DND-41 (cell line): ENCODE measurements at regions not wholly inside any gene's neighbourhood (a gene's known extent, or its start where the extent isn't known, plus 50 kb on each side); places are given as distances from the start of the nearest gene placed in this dataset.

Experiments used
- ATAC-seq: fragments of 200-7000 bp; cut with Tn5 transposase; 3 replicates; pipeline ENCODE4 v1.9.1; 2021; ENCODE audit warnings: low read depth; ENCODE audit not compliant: insufficient read depth
- DNase-seq: peaks from one replicate; pipeline ENCODE4 v3.0.0-alpha.2; 2020
- H2AFZ ChIP-seq: 2 replicates; pipeline ENCODE4 v1.6.0; 2012; ENCODE audit warnings: low read depth, low read length
- H3K27ac ChIP-seq: 2 replicates; pipeline ENCODE4 v1.5.1; 2012; ENCODE audit warnings: low read length, inconsistent platforms
- H3K27me3 ChIP-seq: fragments of 200-600 bp; sonication (generic); 2 replicates; pipeline ENCODE4 v1.6.0; 2012; ENCODE audit warnings: low read length, mild to moderate bottlenecking, inconsistent platforms; ENCODE audit not compliant: insufficient read depth, poor library complexity
- H3K36me3 ChIP-seq: 2 replicates; pipeline ENCODE4 v1.5.1; 2012; ENCODE audit warnings: low read length, inconsistent platforms; ENCODE audit not compliant: insufficient read depth
- H3K4me1 ChIP-seq: 2 replicates; pipeline ENCODE4 v1.5.1; 2012; ENCODE audit warnings: mild to moderate bottlenecking, low read length; ENCODE audit not compliant: insufficient read depth
- H3K4me2 ChIP-seq: 2 replicates; pipeline ENCODE4 v1.6.0; 2012; ENCODE audit warnings: mild to moderate bottlenecking, moderate library complexity, low read length, inconsistent platforms; ENCODE audit not compliant: insufficient read depth
- H3K4me3 ChIP-seq, 2 experiments: fragments of 200-600 bp in 1 of 2; shearing (Covaris generic) in 1 of 2; 2 replicates each; pipeline ENCODE4 v1.5.1; 2012 to 2016; ENCODE audit warnings: inconsistent platforms in 2 of 2, low read length in 2 of 2, mild to moderate bottlenecking in 2 of 2, low read depth in 1 of 2, moderate library complexity in 1 of 2
- H3K79me2 ChIP-seq: 2 replicates; pipeline ENCODE4 v1.6.0; 2012; ENCODE audit warnings: low read length, inconsistent platforms; ENCODE audit not compliant: insufficient read depth
- H3K9ac ChIP-seq: 2 replicates; pipeline ENCODE4 v1.6.0; 2012; ENCODE audit warnings: low read depth, mild to moderate bottlenecking, inconsistent platforms, low read length, moderate library complexity
- H3K9me3 ChIP-seq: 2 replicates; pipeline ENCODE4 v1.5.1; 2012; ENCODE audit warnings: low read length, moderate library complexity, mild to moderate bottlenecking, inconsistent platforms; ENCODE audit not compliant: insufficient read depth, severe bottlenecking
- H4K20me1 ChIP-seq: 2 replicates; pipeline ENCODE4 v1.6.0; 2012; ENCODE audit warnings: low read length; ENCODE audit not compliant: insufficient read depth
- EZH2 ChIP-seq: IDR thresholded peaks from 3 replicates; pipeline ENCODE4 v1.6.1; 2012; ENCODE audit warnings: borderline replicate concordance, low read depth, mild to moderate bottlenecking, moderate library complexity, low read length, inconsistent platforms; ENCODE audit not compliant: severe bottlenecking
- TF ChIP-seq, protein P1 (sequence below): IDR thresholded peaks from 2 replicates; pipeline ENCODE4 v1.5.1; 2012; ENCODE audit warnings: borderline replicate concordance, low read length, moderate library complexity, mild to moderate bottlenecking; ENCODE audit not compliant: poor library complexity, severe bottlenecking; ENCODE audit errors: extremely low read depth

DNA sequence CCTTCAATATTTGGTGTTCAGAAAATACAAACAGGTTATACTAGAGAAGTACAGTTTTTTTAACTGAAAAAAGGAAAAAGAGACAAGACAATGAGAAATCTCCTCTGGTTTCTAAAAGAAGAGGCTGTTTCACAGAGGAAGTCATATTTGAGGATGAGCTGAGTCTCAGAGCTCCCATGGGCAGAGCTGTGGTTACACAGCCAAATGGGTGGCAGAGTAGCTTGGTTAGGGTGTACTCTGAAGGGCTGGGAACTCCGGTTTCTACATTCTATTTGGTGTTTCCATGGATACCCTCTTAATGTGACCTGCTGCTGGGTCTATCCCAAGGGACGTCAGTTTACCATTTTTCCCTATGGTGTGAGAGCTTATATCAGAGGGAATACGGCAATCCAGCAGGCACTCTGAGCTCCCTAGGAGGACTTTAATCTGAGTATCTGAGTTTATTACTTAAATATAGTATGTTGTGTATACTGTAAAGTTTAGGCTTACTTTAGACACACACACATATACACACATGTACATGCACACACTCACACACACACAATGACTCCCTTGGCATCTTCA lies 74.2 kb downstream of the CYRIA start:
- Histone ChIP-seq H3K79me2 (no peaks in the 10 kb centered on the region), H3K27me3 (no peaks in the 10 kb centered on the region), H3K27ac (no peak overlapping the region), H2AFZ (no peak overlapping the region), H3K4me1 (no peaks in the 10 kb centered on the region), H3K9me3 (no peaks in the 10 kb centered on the region), H3K4me3 (no peak overlapping the region), H4K20me1 (no peaks in the 10 kb centered on the region), H3K9ac (no peak overlapping the region), H3K36me3 (no peaks in the 10 kb centered on the region), H3K4me2 (no peak overlapping the region)
- TF ChIP-seq, protein P1, sequence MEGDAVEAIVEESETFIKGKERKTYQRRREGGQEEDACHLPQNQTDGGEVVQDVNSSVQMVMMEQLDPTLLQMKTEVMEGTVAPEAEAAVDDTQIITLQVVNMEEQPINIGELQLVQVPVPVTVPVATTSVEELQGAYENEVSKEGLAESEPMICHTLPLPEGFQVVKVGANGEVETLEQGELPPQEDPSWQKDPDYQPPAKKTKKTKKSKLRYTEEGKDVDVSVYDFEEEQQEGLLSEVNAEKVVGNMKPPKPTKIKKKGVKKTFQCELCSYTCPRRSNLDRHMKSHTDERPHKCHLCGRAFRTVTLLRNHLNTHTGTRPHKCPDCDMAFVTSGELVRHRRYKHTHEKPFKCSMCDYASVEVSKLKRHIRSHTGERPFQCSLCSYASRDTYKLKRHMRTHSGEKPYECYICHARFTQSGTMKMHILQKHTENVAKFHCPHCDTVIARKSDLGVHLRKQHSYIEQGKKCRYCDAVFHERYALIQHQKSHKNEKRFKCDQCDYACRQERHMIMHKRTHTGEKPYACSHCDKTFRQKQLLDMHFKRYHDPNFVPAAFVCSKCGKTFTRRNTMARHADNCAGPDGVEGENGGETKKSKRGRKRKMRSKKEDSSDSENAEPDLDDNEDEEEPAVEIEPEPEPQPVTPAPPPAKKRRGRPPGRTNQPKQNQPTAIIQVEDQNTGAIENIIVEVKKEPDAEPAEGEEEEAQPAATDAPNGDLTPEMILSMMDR, result no peak
- TF ChIP-seq EZH2, result no peak
- no peak for ATAC-seq
- DNase-seq, result no peak

DNA sequence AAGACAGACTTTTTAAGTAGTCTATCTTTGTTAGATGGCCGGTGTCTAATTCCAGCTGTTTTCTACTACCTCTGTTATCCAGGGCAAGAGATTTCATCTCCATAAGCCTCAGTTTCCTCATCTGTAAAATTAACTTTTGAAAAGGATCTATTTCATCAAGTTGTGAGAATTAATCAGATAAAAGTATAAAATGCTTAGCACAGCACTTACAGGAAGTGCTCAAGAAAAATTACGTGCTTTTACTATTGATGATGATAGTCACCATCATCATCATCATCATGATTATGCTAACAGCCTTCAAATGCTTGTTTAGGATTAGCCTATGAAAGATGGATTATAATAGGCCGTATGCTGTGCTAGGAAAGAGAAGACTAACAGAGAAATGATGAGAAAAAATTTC lies 76.2 kb downstream of the CYRIA start:
- ATAC-seq (no peak), DNase-seq (no peak)
- no peak overlapping the region for H3K4me3 ChIP-seq
- H3K36me3 ChIP-seq, result no peaks in the 10 kb centered on the region
- H3K4me1 ChIP-seq, result no peaks in the 10 kb centered on the region
- no peak overlapping the region for H3K9ac ChIP-seq
- no peak for TF ChIP-seq EZH2
- TF ChIP-seq, protein P1, result no peak
- H2AFZ ChIP-seq, result no peak overlapping the region
- H3K9me3 ChIP-seq, result no peaks in the 10 kb centered on the region
- H3K27me3 ChIP-seq, result no peaks in the 10 kb centered on the region
- H3K27ac ChIP-seq, result no peak overlapping the region
- H4K20me1 ChIP-seq, result no peaks in the 10 kb centered on the region
- no peaks in the 10 kb centered on the region for H3K79me2 ChIP-seq
- H3K4me2 ChIP-seq, result no peak overlapping the region

DNA sequence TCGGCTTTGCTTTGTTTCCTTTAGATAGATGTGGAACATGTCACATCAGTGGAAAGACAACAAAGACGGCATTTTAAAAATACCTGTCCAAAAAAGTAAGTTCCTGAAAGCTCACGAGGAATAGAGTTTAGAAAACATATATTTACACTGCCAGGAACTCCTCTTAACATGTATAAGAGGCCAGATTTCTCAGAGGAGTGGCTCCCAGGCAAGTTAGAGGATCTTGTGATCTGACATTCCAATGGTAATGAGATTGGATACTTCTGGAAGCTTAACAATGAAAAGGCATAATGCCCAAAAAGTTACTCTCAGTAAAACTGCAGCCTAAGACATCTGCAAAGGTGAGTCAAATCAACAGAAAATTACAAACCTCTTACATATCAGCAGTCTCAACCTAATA lies 77.1 kb downstream of the CYRIA start:
- H3K27me3 ChIP-seq, result no peaks in the 10 kb centered on the region
- no peaks in the 10 kb centered on the region for H3K79me2 ChIP-seq
- no peaks in the 10 kb centered on the region for H3K9me3 ChIP-seq
- H3K27ac ChIP-seq, result no peak overlapping the region
- no peak for ATAC-seq
- H3K36me3 ChIP-seq, result no peaks in the 10 kb centered on the region
- H3K4me2 ChIP-seq, result no peak overlapping the region
- no peak for TF ChIP-seq EZH2
- TF ChIP-seq, protein P1, result no peak
- H2AFZ ChIP-seq, result no peak overlapping the region
- H3K4me1 ChIP-seq, result no peaks in the 10 kb centered on the region
- H3K9ac ChIP-seq, result no peak overlapping the region
- no peaks in the 10 kb centered on the region for H4K20me1 ChIP-seq
- DNase-seq, result no peak
- no peak overlapping the region for H3K4me3 ChIP-seq

DNA sequence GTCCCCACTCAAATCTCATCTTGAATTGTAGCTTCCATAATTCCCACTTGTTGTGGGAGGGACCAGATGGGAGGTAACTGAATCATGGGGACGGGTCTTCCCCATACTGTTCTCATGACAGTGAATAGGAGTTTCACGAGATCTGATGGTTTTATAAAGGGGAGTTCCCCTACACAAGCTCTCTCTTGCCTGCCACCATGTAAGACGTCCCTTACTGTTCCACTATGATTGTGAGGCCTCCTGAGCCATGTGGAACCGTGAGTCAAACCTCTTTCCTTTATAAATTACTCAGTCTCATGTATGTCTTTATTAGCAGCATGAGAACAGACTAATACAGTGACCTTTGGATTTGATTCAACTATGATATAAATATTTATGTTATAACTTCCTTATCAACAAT lies 78.0 kb downstream of the CYRIA start:
- Histone ChIP-seq H3K9me3 (no peaks in the 10 kb centered on the region), H3K27ac (no peak overlapping the region), H3K27me3 (no peaks in the 10 kb centered on the region), H3K36me3 (no peaks in the 10 kb centered on the region), H3K9ac (no peak overlapping the region), H3K4me3 (no peak overlapping the region), H2AFZ (no peak overlapping the region), H3K79me2 (no peaks in the 10 kb centered on the region), H4K20me1 (no peaks in the 10 kb centered on the region), H3K4me1 (no peaks in the 10 kb centered on the region), H3K4me2 (no peak overlapping the region)
- DNase-seq, result no peak
- ATAC-seq, result no peak
- TF ChIP-seq, protein P1, result no peak
- TF ChIP-seq EZH2, result no peak
